GM23248 (cell line): ENCODE measurements at regions not wholly inside any gene's neighbourhood (a gene's known extent, or its start where the extent isn't known, plus 50 kb on each side); places are given as distances from the start of the nearest gene placed in this dataset.
"Not testable (repeated sequence)": the region's sequence is repeated elsewhere in the genome, so short reads cannot be mapped to it uniquely, and the experiment has no call there.

ENCODE experiments used
- DNase-seq: peaks from one replicate; pipeline ENCODE4 v3.0.0-alpha.2; 2015
- H2AFZ ChIP-seq: fragments of 200-600 bp; sonication (generic); 2 replicates; pipeline ENCODE4 v1.6.1; 2016; ENCODE audit warnings: antibody characterized with exemption
- H3F3A ChIP-seq: fragments of 200-600 bp; sonication (generic); 2 replicates; pipeline ENCODE4 v1.6.1; 2016; ENCODE audit warnings: mild to moderate bottlenecking, antibody characterized with exemption, mixed run types; ENCODE audit not compliant: insufficient read depth
- H3K27ac ChIP-seq: fragments of 200-600 bp; sonication (generic); 2 replicates; pipeline ENCODE4 v1.5.1; 2016; ENCODE audit warnings: mild to moderate bottlenecking
- H3K27me3 ChIP-seq: fragments of 200-600 bp; sonication (generic); replicated peaks from 2 replicates; pipeline ENCODE4 v1.6.1; 2016; ENCODE audit warnings: mild to moderate bottlenecking; ENCODE audit not compliant: insufficient read depth
- H3K36me3 ChIP-seq: fragments of 200-600 bp; sonication (generic); 2 replicates; pipeline ENCODE4 v1.6.1; 2016; ENCODE audit warnings: low read depth, mild to moderate bottlenecking
- H3K4me1 ChIP-seq: fragments of 200-600 bp; sonication (generic); 2 replicates; pipeline ENCODE4 v1.6.1; 2016; ENCODE audit warnings: mild to moderate bottlenecking; ENCODE audit not compliant: insufficient read depth
- H3K4me2 ChIP-seq: fragments of 200-600 bp; sonication (generic); one replicate; pipeline ENCODE4 v1.6.1; 2016; ENCODE audit warnings: mild to moderate bottlenecking; ENCODE audit not compliant: unreplicated experiment
- H3K4me3 ChIP-seq: fragments of 200-600 bp; sonication (generic); 2 replicates; pipeline ENCODE4 v1.5.1; 2016; ENCODE audit warnings: mild to moderate bottlenecking
- H3K79me2 ChIP-seq: fragments of 200-600 bp; sonication (generic); 2 replicates; pipeline ENCODE4 v1.6.1; 2016; ENCODE audit warnings: mild to moderate bottlenecking; ENCODE audit not compliant: insufficient read depth
- H3K9ac ChIP-seq: fragments of 200-600 bp; sonication (generic); 2 replicates; pipeline ENCODE4 v1.6.1; 2016; ENCODE audit warnings: mild to moderate bottlenecking
- H3K9me2 ChIP-seq: fragments of 200-600 bp; sonication (generic); 2 replicates; pipeline ENCODE4 v1.6.1; 2016; ENCODE audit warnings: mixed run types, mild to moderate bottlenecking, moderate library complexity; ENCODE audit not compliant: insufficient read depth
- H3K9me3 ChIP-seq: fragments of 200-600 bp; sonication (generic); one replicate; pipeline ENCODE4 v1.6.1; 2017; ENCODE audit warnings: low read depth
- H4K20me1 ChIP-seq: fragments of 200-600 bp; sonication (generic); 2 replicates; pipeline ENCODE4 v1.6.0; 2016; ENCODE audit not compliant: insufficient read depth
- EZH2 ChIP-seq: fragments of 200-600 bp; sonication (generic); IDR thresholded peaks from 2 replicates; pipeline ENCODE4 v1.6.1; 2018; ENCODE audit warnings: antibody characterized with exemption, mild to moderate bottlenecking; ENCODE audit not compliant: insufficient read depth, poor library complexity, severe bottlenecking
- EZH2phosphoT487 ChIP-seq: fragments of 200-600 bp; sonication (generic); IDR thresholded peaks from 2 replicates; pipeline ENCODE4 v1.6.1; 2018; ENCODE audit warnings: antibody characterized with exemption, moderate library complexity, mild to moderate bottlenecking, low read depth; ENCODE audit not compliant: insufficient read depth
- WGBS, 2 experiments: methylation state at CpG; one replicate each; pipeline ENCODE4 v1.1.6; 2015 to 2017; ENCODE audit warnings: low lambda C conversion rate in 2 of 2, low coverage in 1 of 2; ENCODE audit errors: missing lambda C conversion rate in 2 of 2; 5-methylcytosine and 5-hydroxymethylcytosine counted together
- in situ Hi-C: fragments of 300-500 bp; cut with MboI; formaldehyde crosslinking; loops from 2 replicates; pipeline ENCODE4 v1.15.0; 2020

DNA sequence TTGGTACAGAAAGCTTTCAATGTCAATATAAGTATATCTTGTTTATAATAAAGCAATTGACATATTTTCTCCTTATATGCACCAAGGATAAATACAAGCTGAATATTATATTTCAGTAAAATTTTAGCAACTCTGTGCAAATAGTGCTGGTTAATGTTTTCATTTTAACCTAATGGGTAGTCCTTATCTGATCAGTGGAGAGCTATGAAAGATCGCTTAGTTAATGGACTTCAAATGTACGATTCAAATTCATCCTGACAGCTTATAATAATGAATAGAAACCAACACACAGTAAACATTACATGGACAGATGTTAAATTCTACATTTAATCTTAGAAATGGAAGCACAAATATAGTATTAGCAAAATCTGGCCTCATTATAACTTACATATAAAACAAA, 1495.2 kb upstream of the C9orf72 start:
- Histone ChIP-seq H3K4me2 (no peak overlapping the region), H3K27ac (no peak overlapping the region), H3K9me3 (no peaks in the 10 kb centered on the region), H3K9ac (no peak overlapping the region), H3K9me2 (no peaks in the 10 kb centered on the region), H3K27me3 (no peaks in the 10 kb centered on the region), H2AFZ (no peak overlapping the region), H3K4me3 (no peak overlapping the region), H3F3A (no peaks in the 10 kb centered on the region), H3K79me2 (no peaks in the 10 kb centered on the region), H3K4me1 (no peaks in the 10 kb centered on the region), H4K20me1 (no peaks in the 10 kb centered on the region), H3K36me3 (no peaks in the 10 kb centered on the region)
- DNase-seq = no peak
- 31 to 34% methylated on average over 2 of the region's 2 CpGs for WGBS, 2 experiments
- in situ Hi-C loops = no loop called here
- TF ChIP-seq EZH2 (no peak), EZH2phosphoT487 (no peak)

DNA sequence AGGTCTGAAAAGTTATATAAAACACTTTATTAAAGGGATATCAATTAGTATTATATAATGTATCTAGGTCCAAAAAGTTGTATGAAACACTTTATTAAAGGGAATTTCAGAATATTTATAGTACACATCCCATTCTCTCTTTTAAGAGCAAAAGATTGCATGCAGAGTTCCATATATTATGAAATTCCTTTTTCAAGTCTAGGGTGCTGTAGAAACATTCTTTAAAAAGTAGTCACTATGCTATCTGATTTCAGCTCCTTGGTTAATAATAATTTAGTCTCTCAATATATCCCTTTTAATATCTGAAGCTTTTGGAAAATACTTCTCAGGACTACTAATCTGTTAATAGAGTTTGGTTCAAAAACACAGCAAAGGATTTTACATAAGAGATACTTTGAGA, 1496.1 kb upstream of the C9orf72 start:
- no peak overlapping the region for H3K4me3 ChIP-seq
- no peak for DNase-seq
- H2AFZ ChIP-seq = no peak overlapping the region
- no peaks in the 10 kb centered on the region for H3F3A ChIP-seq
- no peaks in the 10 kb centered on the region for H3K9me3 ChIP-seq
- H3K4me2 ChIP-seq = no peak overlapping the region
- no peaks in the 10 kb centered on the region for H3K4me1 ChIP-seq
- no peaks in the 10 kb centered on the region for H4K20me1 ChIP-seq
- no peak for TF ChIP-seq EZH2
- TF ChIP-seq EZH2phosphoT487 = no peak
- no peak overlapping the region for H3K9ac ChIP-seq
- H3K79me2 ChIP-seq = no peaks in the 10 kb centered on the region
- no peak overlapping the region for H3K27ac ChIP-seq
- in situ Hi-C loops = no loop called here
- no peaks in the 10 kb centered on the region for H3K27me3 ChIP-seq
- H3K36me3 ChIP-seq = no peaks in the 10 kb centered on the region
- no peaks in the 10 kb centered on the region for H3K9me2 ChIP-seq

- H3K79me2 ChIP-seq = no peaks in the 10 kb centered on the region
- peak; percentile 31 for DNase-seq
- H3K27ac ChIP-seq = no peak overlapping the region
- WGBS, 2 experiments = 31 to 33% methylated on average over 3 of the region's 3 CpGs
- no peak for TF ChIP-seq EZH2phosphoT487
- no peak for TF ChIP-seq EZH2
- H3K9me2 ChIP-seq = no peaks in the 10 kb centered on the region
- no peak overlapping the region for H3K4me2 ChIP-seq
- H3F3A ChIP-seq = no peaks in the 10 kb centered on the region
- no peaks in the 10 kb centered on the region for H3K9me3 ChIP-seq
- no peak overlapping the region for H2AFZ ChIP-seq
- no peak overlapping the region for H3K9ac ChIP-seq
- H4K20me1 ChIP-seq = no peaks in the 10 kb centered on the region
- no peaks in the 10 kb centered on the region for H3K27me3 ChIP-seq
- H3K36me3 ChIP-seq = no peaks in the 10 kb centered on the region
- no peak overlapping the region for H3K4me3 ChIP-seq
- no peaks in the 10 kb centered on the region for H3K4me1 ChIP-seq
- in situ Hi-C loops = no loop called here
These were observed 1504.9 kb upstream of the C9orf72 start for GRCh38 chr9:29078063-29078666.

DNA sequence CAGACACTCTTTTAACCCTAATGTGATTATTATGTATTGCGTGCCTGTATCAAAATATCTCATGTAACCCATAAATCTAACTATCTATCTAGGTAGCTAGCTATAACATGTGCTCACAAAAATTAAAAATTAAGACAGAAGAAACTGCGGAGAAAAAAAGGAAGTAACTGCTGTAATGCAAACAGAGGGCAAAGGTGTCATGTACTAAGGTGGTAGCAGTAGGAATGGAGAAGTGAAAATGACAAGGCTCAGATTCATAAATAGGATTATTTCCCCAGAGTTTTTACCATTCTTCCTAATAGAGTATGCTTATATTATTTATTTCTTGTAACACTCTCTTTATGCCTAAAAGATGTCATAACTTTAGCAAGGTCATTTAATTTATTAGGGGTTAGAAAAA, 1527.5 kb upstream of the C9orf72 start:
- DNase-seq = no peak
- Histone ChIP-seq H4K20me1 (no peaks in the 10 kb centered on the region), H3K27me3 (no peaks in the 10 kb centered on the region), H3K4me3 (no peak overlapping the region), H3K9me2 (no peaks in the 10 kb centered on the region), H3K36me3 (no peaks in the 10 kb centered on the region), H3K27ac (no peak overlapping the region), H3K9me3 (no peaks in the 10 kb centered on the region), H3K9ac (no peak overlapping the region), H3K4me1 (no peaks in the 10 kb centered on the region), H3K4me2 (no peak overlapping the region), H3K79me2 (no peaks in the 10 kb centered on the region), H3F3A (no peaks in the 10 kb centered on the region), H2AFZ (no peak overlapping the region)
- TF ChIP-seq EZH2phosphoT487 = no peak
- no peak for TF ChIP-seq EZH2
- in situ Hi-C loops = no loop called here
- WGBS, 2 experiments = 35 to 44% methylated on average over 2 of the region's 2 CpGs

DNA sequence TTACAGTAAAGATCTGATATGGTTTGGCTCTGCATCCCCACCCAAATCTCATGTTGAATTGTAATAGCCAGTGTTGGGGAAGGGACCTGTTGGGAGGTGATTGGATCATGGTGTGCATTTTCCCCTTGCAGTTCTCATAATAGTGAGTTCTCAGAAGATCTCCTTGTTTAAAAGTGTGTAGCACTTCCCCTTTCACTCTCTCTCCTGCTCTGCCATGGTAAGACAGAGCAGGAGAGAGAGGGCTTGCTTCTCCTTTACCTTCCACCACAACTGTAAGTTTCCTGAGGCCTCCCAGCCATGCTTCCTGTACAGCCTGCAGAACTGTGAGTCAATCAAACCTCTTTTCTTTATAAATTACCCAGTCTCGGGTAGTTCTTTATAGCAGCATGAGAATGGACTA, 1530.9 kb upstream of the C9orf72 start:
- H3K4me2 ChIP-seq, H3K36me3 ChIP-seq, H3F3A ChIP-seq, H3K4me3 ChIP-seq, in situ Hi-C loops, H3K27me3 ChIP-seq, H3K9ac ChIP-seq, H3K4me1 ChIP-seq, H3K9me2 ChIP-seq, H3K79me2 ChIP-seq, H4K20me1 ChIP-seq, H3K9me3 ChIP-seq, H3K27ac ChIP-seq, H2AFZ ChIP-seq, DNase-seq: not testable (repeated sequence)
- 9 to 10% methylated on average over 1 of the region's 1 CpG for WGBS, 2 experiments
